CD4-positive, alpha-beta memory T cell (primary cell): ENCODE measurements at regions not wholly inside any gene's neighbourhood (a gene's known extent, or its start where the extent isn't known, plus 50 kb on each side); places are given as distances from the start of the nearest gene placed in this dataset.
"Not testable (repeated sequence)": the region's sequence is repeated elsewhere in the genome, so short reads cannot be mapped to it uniquely, and the experiment has no call there.

ENCODE experiments used
- CTCF ChIA-PET: fragments of 350-600 bp; sonication (Branson Sonifier 250); formaldehyde crosslinking; loops from one replicate; lab custom pipeline; 2021; ENCODE audit warnings: inconsistent platforms; ENCODE audit not compliant: partially characterized antibody; lab: Charles Lee
- POLR2A ChIA-PET: fragments of 350-600 bp; sonication (Branson Sonifier 250); formaldehyde crosslinking; loops from one replicate; lab custom pipeline; 2021; ENCODE audit not compliant: partially characterized antibody; lab: Charles Lee
- DNase-seq, 5 donors: peaks; one replicate each; pipeline versions ENCODE4 v3.0.0 to v3.0.0-alpha.2; 2020 to 2022; ENCODE audit warnings: mixed read lengths in 1 of 5
- H3K27ac ChIP-seq: one replicate; pipeline ENCODE4 v1.7.0; 2013; ENCODE audit warnings: low read depth, low read length
- H3K27me3 ChIP-seq: 2 replicates; pipeline ENCODE4 v1.7.0; 2013; ENCODE audit warnings: mild to moderate bottlenecking, low read length, moderate library complexity; ENCODE audit not compliant: insufficient read depth
- H3K36me3 ChIP-seq: 2 replicates; pipeline ENCODE4 v1.7.0; 2013; ENCODE audit warnings: mild to moderate bottlenecking, low read length, moderate library complexity; ENCODE audit not compliant: insufficient read depth
- H3K4me1 ChIP-seq: 2 replicates; pipeline ENCODE4 v1.7.0; 2013; ENCODE audit warnings: mild to moderate bottlenecking, low read length, moderate library complexity; ENCODE audit not compliant: insufficient read depth
- H3K4me3 ChIP-seq, 2 donors: one replicate each; pipeline ENCODE4 v1.7.0; 2013; ENCODE audit warnings: low read length in 2 of 2, mild to moderate bottlenecking in 1 of 2
- H3K9me3 ChIP-seq, 2 donors: one replicate each; pipeline ENCODE4 v1.7.0; 2013; ENCODE audit warnings: low read length in 2 of 2, control low read depth in 1 of 2; ENCODE audit not compliant: control insufficient read depth in 1 of 2
- H3K27ac Mint-ChIP-seq, 7 donors: one replicate each; pipeline ENCODE4 v1.8.0; 2020 to 2021; ENCODE audit warnings: mixed read lengths in 7 of 7, mild to moderate bottlenecking in 6 of 7, inconsistent platforms in 3 of 7, moderate library complexity in 3 of 7
- H3K27me3 Mint-ChIP-seq, 2 donors: one replicate each; pipeline ENCODE4 v1.8.0; 2020 to 2021; ENCODE audit warnings: mixed read lengths in 2 of 2
- H3K36me3 Mint-ChIP-seq, 2 donors: one replicate each; pipeline ENCODE4 v1.8.0; 2020 to 2021; ENCODE audit warnings: mixed read lengths in 2 of 2, inconsistent platforms in 1 of 2, mild to moderate bottlenecking in 1 of 2
- H3K4me1 Mint-ChIP-seq, 4 donors: one replicate each; pipeline ENCODE4 v1.8.0; 2020 to 2021; ENCODE audit warnings: mixed read lengths in 4 of 4, mild to moderate bottlenecking in 1 of 4
- H3K4me3 Mint-ChIP-seq, 8 donors: one replicate each; pipeline ENCODE4 v1.8.0; 2020 to 2021; ENCODE audit warnings: mixed read lengths in 8 of 8, mild to moderate bottlenecking in 7 of 8, moderate library complexity in 6 of 8, inconsistent platforms in 3 of 8
- H3K9me3 Mint-ChIP-seq, 8 donors: one replicate each; pipeline ENCODE4 v1.8.0; 2020 to 2021; ENCODE audit warnings: mixed read lengths in 8 of 8, mild to moderate bottlenecking in 5 of 8, inconsistent platforms in 3 of 8, moderate library complexity in 1 of 8
- intact Hi-C: fragments of 100-400 bp; cut with micrococcal nuclease; formaldehyde crosslinking; loops from one replicate; pipeline ENCODE4 v1.15.1; 2023

- POLR2A ChIA-PET, result no interaction called here
- H3K9me3 Mint-ChIP-seq, result peaks cover 0 to 45% (median 26%) of the 10 kb centered on the region in 8 donors
- CTCF ChIA-PET, result no interaction called here
These were observed 251.6 kb downstream of the ERMARD start for GRCh38 chr6:170003027-170003426.

GRCh38 chr6:170001782-170002181 is 250.4 kb downstream of the ERMARD start:
- Mint-ChIP-seq H3K9me3 (peaks cover 0 to 45% (median 26%) of the 10 kb centered on the region in 8 donors), H3K36me3 (peaks cover 0 to 10% of the 10 kb centered on the region in 2 donors)
- H3K27me3 Mint-ChIP-seq, H3K4me1 ChIP-seq, H3K36me3 ChIP-seq, H3K4me3 ChIP-seq, DNase-seq, H3K27me3 ChIP-seq, H3K27ac Mint-ChIP-seq, POLR2A ChIA-PET, H3K27ac ChIP-seq, H3K4me3 Mint-ChIP-seq, H3K4me1 Mint-ChIP-seq, CTCF ChIA-PET, intact Hi-C loops: not testable (repeated sequence)
- peaks cover 0 to 19% of the 10 kb centered on the region in 2 donors for H3K9me3 ChIP-seq

More at GRCh38 chr6:170003027-170003426, 251.6 kb downstream of the ERMARD start:
- Mint-ChIP-seq H3K4me1 (no peaks in the 10 kb centered on the region), H3K4me3 (no peak overlapping the region), H3K27me3 (peaks cover 0 to 1% of the 10 kb centered on the region in 2 donors), H3K36me3 (peaks cover 0 to 10% of the 10 kb centered on the region in 2 donors), H3K27ac (no peak overlapping the region)
- Histone ChIP-seq H3K9me3 (peaks cover 0 to 19% of the 10 kb centered on the region in 2 donors), H3K4me1 (no peaks in the 10 kb centered on the region), H3K4me3 (no peak overlapping the region), H3K27me3 (no peaks in the 10 kb centered on the region), H3K27ac (no peak overlapping the region), H3K36me3 (no peaks in the 10 kb centered on the region)
- no peak for DNase-seq
- intact Hi-C loops, result no loop called here

DNA sequence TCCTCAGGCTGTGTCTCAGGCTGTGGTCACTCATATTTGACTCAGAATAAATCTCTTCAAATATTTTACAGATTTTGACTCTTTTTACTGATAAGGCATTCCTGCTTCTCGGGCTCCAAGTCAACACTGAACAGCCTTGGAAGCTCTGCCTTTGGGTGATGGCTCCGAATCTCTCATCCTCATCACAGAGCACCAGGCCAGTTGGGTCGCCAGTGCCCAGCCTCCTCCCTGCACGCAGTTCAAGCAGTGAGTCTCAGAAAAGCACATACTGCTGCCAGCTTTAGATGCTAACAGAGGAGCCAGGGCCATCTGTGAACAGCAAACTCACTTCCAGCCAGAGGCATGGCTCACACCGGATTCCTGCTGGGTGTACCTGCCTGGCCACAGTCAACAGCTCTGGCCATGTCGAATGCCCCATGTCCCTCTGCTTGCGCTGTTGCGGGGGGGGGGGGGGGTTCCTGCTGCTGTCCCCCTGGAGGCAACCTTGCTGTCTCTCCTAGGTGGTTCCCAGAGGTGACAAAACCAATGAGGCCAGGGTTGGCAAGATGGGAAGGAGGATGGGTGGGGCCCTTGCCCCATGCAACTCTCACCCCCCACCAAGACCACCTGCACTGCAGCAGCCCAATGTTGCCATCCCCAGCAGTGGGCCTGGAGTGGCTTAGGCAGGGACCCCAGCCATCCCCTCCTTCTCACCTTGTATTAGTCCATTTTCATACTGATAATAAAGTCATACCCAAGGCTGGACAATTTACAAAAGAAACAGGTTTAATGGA is 248.8 kb downstream of the ERMARD start:
- Mint-ChIP-seq H3K4me1 (no peaks in the 10 kb centered on the region), H3K9me3 (peaks cover 0 to 40% (median 23%) of the 10 kb centered on the region in 8 donors), H3K27me3 (peaks cover 0 to 1% of the 10 kb centered on the region in 2 donors), H3K27ac (no peak overlapping the region), H3K36me3 (peaks cover 0 to 10% of the 10 kb centered on the region in 2 donors), H3K4me3 (no peak overlapping the region)
- intact Hi-C loops, result no loop called here
- Histone ChIP-seq H3K27me3 (no peaks in the 10 kb centered on the region), H3K4me3 (no peak overlapping the region), H3K9me3 (peaks cover 0 to 19% of the 10 kb centered on the region in 2 donors), H3K27ac (no peak overlapping the region), H3K36me3 (no peaks in the 10 kb centered on the region), H3K4me1 (no peaks in the 10 kb centered on the region)
- ChIA-PET POLR2A (no interaction called here), CTCF (no interaction called here)
- DNase-seq, result no peak

DNA sequence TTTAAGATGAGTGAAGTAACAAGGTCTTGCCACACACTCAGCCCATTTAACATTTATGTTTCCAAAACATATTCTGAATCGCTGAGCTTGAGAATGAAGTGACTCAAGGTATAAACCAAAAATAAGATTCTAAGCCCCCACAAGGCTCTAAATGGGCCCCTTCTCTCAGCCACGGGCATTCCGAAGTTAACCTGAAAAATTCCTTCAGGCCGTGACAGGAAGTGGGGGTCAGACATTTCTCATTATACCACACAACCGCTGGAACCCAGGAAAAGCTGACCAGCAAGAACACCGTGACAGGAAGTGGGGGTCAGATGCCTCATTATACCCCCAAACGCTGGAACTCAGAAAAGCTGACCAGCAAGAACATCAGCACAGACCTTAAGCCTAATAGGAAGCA is 247.9 kb downstream of the ERMARD start:
- DNase-seq, result no peak
- CTCF ChIA-PET, result interaction anchor here (0.7 kb wide), 1 partner anchor 9 kb away, joined by 3 read pairs; no protein-coding TSS in a partner anchor
- no peak overlapping the region for H3K27ac Mint-ChIP-seq

GRCh38 chr6:169998457-169998856 is 247.0 kb downstream of the ERMARD start:
- H3K27ac ChIP-seq, result no peak overlapping the region
- DNase-seq, result no peak

More for the DNA sequence above, 247.9 kb downstream of the ERMARD start:
- no peak overlapping the region for H3K4me3 ChIP-seq
- peaks cover 0 to 32% (median 21%) of the 10 kb centered on the region in 8 donors for H3K9me3 Mint-ChIP-seq
- intact Hi-C loops, result no loop called here
- H3K4me1 ChIP-seq, result no peaks in the 10 kb centered on the region
- H3K9me3 ChIP-seq, result peaks cover 0 to 13% of the 10 kb centered on the region in 2 donors
- H3K4me1 Mint-ChIP-seq, result no peaks in the 10 kb centered on the region
- H3K27me3 Mint-ChIP-seq, result peaks cover 0 to 1% of the 10 kb centered on the region in 2 donors
- POLR2A ChIA-PET, result no interaction called here
- no peak overlapping the region for H3K27ac ChIP-seq
- peaks cover 0 to 10% of the 10 kb centered on the region in 2 donors for H3K36me3 Mint-ChIP-seq
- H3K4me3 Mint-ChIP-seq, result no peak overlapping the region
- no peaks in the 10 kb centered on the region for H3K27me3 ChIP-seq
- no peaks in the 10 kb centered on the region for H3K36me3 ChIP-seq

DNA sequence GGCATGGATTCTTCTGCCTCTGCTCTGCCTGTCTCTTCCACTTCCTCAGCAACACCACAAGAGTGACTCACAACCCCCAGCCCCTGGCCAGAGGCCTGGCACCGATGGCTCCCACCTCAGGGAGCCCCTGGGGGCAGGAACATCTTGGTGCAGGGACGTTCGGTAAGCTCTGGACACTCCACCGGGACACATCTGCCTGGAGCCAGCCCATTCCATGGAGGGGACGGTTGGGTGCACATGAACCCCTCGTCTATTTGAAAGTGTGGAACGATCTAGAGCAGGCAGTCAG is 246.5 kb downstream of the ERMARD start:
- Mint-ChIP-seq H3K36me3 (peaks cover 0 to 10% of the 10 kb centered on the region in 2 donors), H3K4me1 (no peaks in the 10 kb centered on the region), H3K27me3 (no peaks in the 10 kb centered on the region), H3K4me3 (no peak overlapping the region), H3K27ac (no peak overlapping the region), H3K9me3 (peaks cover 0 to 22% (median 12%) of the 10 kb centered on the region in 8 donors)
- ChIA-PET CTCF (no interaction called here), POLR2A (no interaction called here)
- H3K4me1 ChIP-seq, result no peaks in the 10 kb centered on the region
- no peaks in the 10 kb centered on the region for H3K27me3 ChIP-seq
- H3K4me3 ChIP-seq, result no peak overlapping the region
- intact Hi-C loops, result no loop called here
- no peaks in the 10 kb centered on the region for H3K9me3 ChIP-seq
- no peak for DNase-seq
- no peak overlapping the region for H3K27ac ChIP-seq
- H3K36me3 ChIP-seq, result no peaks in the 10 kb centered on the region

More at GRCh38 chr6:169998457-169998856, 247.0 kb downstream of the ERMARD start:
- intact Hi-C loops, result no loop called here
- ChIA-PET CTCF (no interaction called here), POLR2A (no interaction called here)
- Histone ChIP-seq H3K36me3 (no peaks in the 10 kb centered on the region), H3K4me3 (no peak overlapping the region), H3K27me3 (no peaks in the 10 kb centered on the region), H3K9me3 (peaks cover 0 to 5% of the 10 kb centered on the region in 2 donors), H3K4me1 (no peaks in the 10 kb centered on the region)
- Mint-ChIP-seq H3K36me3 (peaks cover 0 to 10% of the 10 kb centered on the region in 2 donors), H3K27me3 (no peaks in the 10 kb centered on the region), H3K4me3 (no peak overlapping the region), H3K4me1 (no peaks in the 10 kb centered on the region), H3K27ac (no peak overlapping the region), H3K9me3 (peaks cover 0 to 28% (median 14%) of the 10 kb centered on the region in 8 donors)

DNA sequence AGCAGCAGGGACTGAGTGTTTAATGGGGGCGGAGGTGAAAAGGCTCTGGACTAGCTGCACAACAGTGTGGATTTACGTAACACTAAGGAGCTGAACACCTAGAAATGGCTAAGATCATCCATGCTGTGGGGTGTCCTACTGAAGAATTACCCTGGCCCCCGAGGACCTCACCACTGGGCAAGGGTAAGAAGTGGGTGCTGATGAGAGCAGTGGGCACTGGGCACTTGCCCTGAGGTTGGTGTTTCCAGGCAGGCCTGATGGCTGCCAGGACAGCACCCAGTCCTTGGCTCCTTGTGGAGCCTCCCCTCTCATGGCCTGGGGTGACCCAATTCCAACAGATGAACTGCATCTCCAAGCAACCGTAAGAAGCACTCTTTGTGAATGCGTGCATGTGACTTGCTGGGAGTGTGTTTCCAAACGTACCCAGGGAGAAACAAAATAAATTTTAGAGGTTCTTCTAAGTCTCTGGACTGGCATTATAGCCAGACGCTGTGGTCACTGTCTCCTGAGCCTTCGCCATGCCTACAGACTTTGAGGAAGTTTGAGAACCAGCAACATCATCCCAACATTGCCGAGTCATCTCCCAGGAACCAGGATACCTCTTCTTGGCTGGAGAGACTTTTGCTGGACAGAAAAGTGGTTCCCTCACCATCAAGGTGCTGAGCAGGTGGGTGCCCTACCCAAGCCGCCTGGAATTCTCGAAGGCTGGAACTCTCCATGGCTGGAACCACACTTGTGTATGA is 245.9 kb downstream of the ERMARD start:
- H3K27me3 ChIP-seq, result no peaks in the 10 kb centered on the region
- no peak overlapping the region for H3K27ac ChIP-seq
- POLR2A ChIA-PET, result no interaction called here
- H3K4me3 ChIP-seq, result no peak overlapping the region
- peaks cover 0 to 3% (median 2%) of the 10 kb centered on the region in 4 donors for H3K4me1 Mint-ChIP-seq
- no peaks in the 10 kb centered on the region for H3K27me3 Mint-ChIP-seq
- DNase-seq, result no peak
- no peak overlapping the region for H3K4me3 Mint-ChIP-seq
- no peak overlapping the region for H3K27ac Mint-ChIP-seq
- CTCF ChIA-PET, result no interaction called here
- peaks cover 0 to 17% (median 8%) of the 10 kb centered on the region in 8 donors for H3K9me3 Mint-ChIP-seq
- H3K36me3 ChIP-seq, result no peaks in the 10 kb centered on the region
- intact Hi-C loops, result no loop called here
- H3K4me1 ChIP-seq, result peaks cover 3% of the 10 kb centered on the region
- H3K36me3 Mint-ChIP-seq, result peaks cover 0 to 8% of the 10 kb centered on the region in 2 donors
- no peaks in the 10 kb centered on the region for H3K9me3 ChIP-seq
